ENCODE measurements at regions not wholly inside any gene's neighbourhood (a gene's known extent, or its start where the extent isn't known, plus 50 kb on each side); places are given as distances from the start of the nearest gene placed in this dataset.

DNA sequence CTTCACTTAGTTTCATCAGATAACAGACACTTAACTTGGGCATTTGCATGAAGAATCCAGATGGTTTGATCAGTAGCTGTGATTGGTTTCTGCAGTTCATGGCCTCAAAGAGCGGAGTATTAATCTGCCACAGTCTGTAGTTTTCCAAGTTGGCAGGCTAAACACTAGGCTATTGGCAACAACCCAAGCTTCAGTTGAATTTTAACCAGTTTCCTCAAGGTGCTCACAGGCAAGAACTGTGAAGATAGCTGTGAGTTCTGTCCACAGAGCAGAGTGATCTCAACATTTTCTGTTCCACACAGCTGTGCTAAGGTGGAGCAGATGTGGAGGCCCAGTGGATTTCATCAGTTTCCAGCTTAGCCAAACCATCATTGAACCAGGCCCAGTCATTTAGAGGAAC, 469.5 kb upstream of the LINC00305 start:
- Histone ChIP-seq H3K4me1 (ENCODE audit: control insufficient read depth in 2 of 3, insufficient read depth in 2 of 3, low read depth in 1 of 3, low read length in 3 of 3) (peaks cover 0 to 5% (median 0%) of the 10 kb centered on the region in 3 donors), H3K9ac (ENCODE audit: low read length in 3 of 3) (no peak overlapping the region), H3K4me3 (ENCODE audit: low read length in 3 of 3) (no peak overlapping the region), H3K36me3 (ENCODE audit: control insufficient read depth in 2 of 3, insufficient read depth in 3 of 3, low read length in 3 of 3) (no peaks in the 10 kb centered on the region), H3K27ac (ENCODE audit: low read depth in 2 of 2, low read length in 2 of 2) (no peak overlapping the region), H3K9me3 (ENCODE audit: control insufficient read depth in 2 of 3, insufficient read depth in 1 of 3, low read length in 3 of 3) (no peaks in the 10 kb centered on the region), H3K27me3 (ENCODE audit: control insufficient read depth, insufficient read depth, low read length) (no peaks in the 10 kb centered on the region)
- FAIRE-seq (no peak), DNase-seq (peak in 2 of 5 donors; percentile 2 to 30)
- intact Hi-C loops (cut with DNase I): no loop called here
- TF ChIP-seq, protein P1, sequence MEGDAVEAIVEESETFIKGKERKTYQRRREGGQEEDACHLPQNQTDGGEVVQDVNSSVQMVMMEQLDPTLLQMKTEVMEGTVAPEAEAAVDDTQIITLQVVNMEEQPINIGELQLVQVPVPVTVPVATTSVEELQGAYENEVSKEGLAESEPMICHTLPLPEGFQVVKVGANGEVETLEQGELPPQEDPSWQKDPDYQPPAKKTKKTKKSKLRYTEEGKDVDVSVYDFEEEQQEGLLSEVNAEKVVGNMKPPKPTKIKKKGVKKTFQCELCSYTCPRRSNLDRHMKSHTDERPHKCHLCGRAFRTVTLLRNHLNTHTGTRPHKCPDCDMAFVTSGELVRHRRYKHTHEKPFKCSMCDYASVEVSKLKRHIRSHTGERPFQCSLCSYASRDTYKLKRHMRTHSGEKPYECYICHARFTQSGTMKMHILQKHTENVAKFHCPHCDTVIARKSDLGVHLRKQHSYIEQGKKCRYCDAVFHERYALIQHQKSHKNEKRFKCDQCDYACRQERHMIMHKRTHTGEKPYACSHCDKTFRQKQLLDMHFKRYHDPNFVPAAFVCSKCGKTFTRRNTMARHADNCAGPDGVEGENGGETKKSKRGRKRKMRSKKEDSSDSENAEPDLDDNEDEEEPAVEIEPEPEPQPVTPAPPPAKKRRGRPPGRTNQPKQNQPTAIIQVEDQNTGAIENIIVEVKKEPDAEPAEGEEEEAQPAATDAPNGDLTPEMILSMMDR (IDR thresholded peaks at IDR 0.05; ENCODE audit: borderline replicate concordance, extremely low read depth, insufficient read depth): no peak

DNA sequence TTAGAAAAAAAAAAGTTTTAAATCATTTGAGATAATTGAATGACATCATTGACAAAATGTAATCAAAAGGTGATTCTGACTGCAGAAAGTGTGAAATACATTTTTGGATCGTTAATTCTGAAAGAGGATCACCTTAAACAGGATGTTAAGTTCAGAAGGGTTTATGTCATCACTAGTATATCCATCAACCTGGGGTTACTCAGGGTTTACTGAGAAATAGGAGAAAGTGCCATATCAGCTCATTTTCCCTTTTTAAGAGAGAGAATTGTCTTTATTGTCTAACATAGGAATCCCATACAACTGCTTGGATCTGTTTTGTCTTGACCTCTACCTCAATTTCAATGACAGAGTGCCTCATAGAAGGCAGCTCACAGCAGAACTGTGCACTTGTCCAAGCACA, 466.1 kb upstream of the LINC00305 start:
- Histone ChIP-seq H3K9me3 (ENCODE audit: control insufficient read depth in 2 of 3, insufficient read depth in 1 of 3, low read length in 3 of 3) (no peaks in the 10 kb centered on the region), H3K4me1 (ENCODE audit: control insufficient read depth in 2 of 3, insufficient read depth in 2 of 3, low read depth in 1 of 3, low read length in 3 of 3) (peaks cover 0 to 5% (median 0%) of the 10 kb centered on the region in 3 donors), H3K27ac (ENCODE audit: low read depth in 2 of 2, low read length in 2 of 2) (no peak overlapping the region), H3K4me3 (ENCODE audit: low read length in 3 of 3) (no peak overlapping the region), H3K27me3 (ENCODE audit: control insufficient read depth, insufficient read depth, low read length) (no peaks in the 10 kb centered on the region), H3K9ac (ENCODE audit: low read length in 3 of 3) (no peak overlapping the region), H3K36me3 (ENCODE audit: control insufficient read depth in 2 of 3, insufficient read depth in 3 of 3, low read length in 3 of 3) (no peaks in the 10 kb centered on the region)
- intact Hi-C loops (cut with DNase I): no loop called here
- TF ChIP-seq, protein P1 (IDR thresholded peaks at IDR 0.05; ENCODE audit: borderline replicate concordance, extremely low read depth, insufficient read depth): no peak
- DNase-seq: peak in 2 of 5 donors; percentile 15 to 36
- no peak for FAIRE-seq

DNA sequence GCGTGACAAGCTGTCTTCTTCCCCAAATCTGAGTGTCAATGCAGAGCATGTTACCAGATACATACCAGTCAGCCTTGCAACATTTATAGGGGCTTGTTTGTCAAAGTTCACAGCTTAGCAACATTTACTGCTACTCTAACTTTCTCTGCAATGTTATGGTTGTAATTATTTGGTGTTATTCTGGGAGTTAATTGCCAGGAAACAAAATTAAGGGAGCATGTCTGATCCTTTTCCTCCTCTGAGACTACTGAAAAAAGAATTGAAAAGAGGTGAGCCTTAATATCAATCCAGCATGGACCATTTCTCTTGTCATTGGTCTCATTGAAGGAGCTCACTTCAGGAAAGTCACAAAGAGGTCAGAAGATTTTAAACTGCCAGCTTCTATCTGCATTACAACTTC, 465.6 kb upstream of the LINC00305 start:
- no peak overlapping the region for H3K9ac ChIP-seq (ENCODE audit: low read length in 3 of 3)
- no peaks in the 10 kb centered on the region for H3K9me3 ChIP-seq (ENCODE audit: control insufficient read depth in 2 of 3, insufficient read depth in 1 of 3, low read length in 3 of 3)
- no peak overlapping the region for H3K27ac ChIP-seq (ENCODE audit: low read depth in 2 of 2, low read length in 2 of 2)
- no peak overlapping the region for H3K4me3 ChIP-seq (ENCODE audit: low read length in 3 of 3)
- H3K36me3 ChIP-seq (ENCODE audit: control insufficient read depth in 2 of 3, insufficient read depth in 3 of 3, low read length in 3 of 3): no peaks in the 10 kb centered on the region
- H3K27me3 ChIP-seq (ENCODE audit: control insufficient read depth, insufficient read depth, low read length): no peaks in the 10 kb centered on the region
- peaks cover 0 to 5% (median 0%) of the 10 kb centered on the region in 3 donors for H3K4me1 ChIP-seq (ENCODE audit: control insufficient read depth in 2 of 3, insufficient read depth in 2 of 3, low read depth in 1 of 3, low read length in 3 of 3)
- intact Hi-C loops (cut with DNase I): no loop called here
- peak in 2 of 5 donors; percentile 46 to 56 for DNase-seq
- TF ChIP-seq, protein P1 (IDR thresholded peaks at IDR 0.05; ENCODE audit: borderline replicate concordance, extremely low read depth, insufficient read depth): no peak
- no peak for FAIRE-seq

DNA sequence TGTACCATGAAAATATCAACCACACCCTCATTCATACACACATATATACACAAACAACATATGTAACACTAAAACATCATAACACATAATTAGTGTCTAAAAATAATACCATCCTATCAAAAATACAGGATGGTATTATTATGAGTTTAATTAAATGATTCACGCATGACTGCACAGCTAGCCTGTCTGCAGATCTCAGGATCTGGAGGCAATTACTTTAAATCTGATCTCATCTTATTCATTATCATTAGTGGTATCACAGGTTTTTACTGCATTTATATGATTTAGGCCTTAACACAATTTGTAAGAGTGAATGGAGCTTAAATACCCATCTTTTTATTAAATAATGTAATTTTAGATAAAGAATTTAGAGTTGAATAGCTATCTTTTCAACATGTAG, 443.4 kb upstream of the LINC00305 start:
- Histone ChIP-seq H3K4me1 (ENCODE audit: control insufficient read depth in 2 of 3, insufficient read depth in 2 of 3, low read depth in 1 of 3, low read length in 3 of 3) (no peaks in the 10 kb centered on the region), H3K9ac (ENCODE audit: low read length in 3 of 3) (no peak overlapping the region), H3K4me3 (ENCODE audit: low read length in 3 of 3) (no peak overlapping the region), H3K27me3 (ENCODE audit: control insufficient read depth, insufficient read depth, low read length) (no peaks in the 10 kb centered on the region), H3K36me3 (ENCODE audit: control insufficient read depth in 2 of 3, insufficient read depth in 3 of 3, low read length in 3 of 3) (no peaks in the 10 kb centered on the region), H3K27ac (ENCODE audit: low read depth in 2 of 2, low read length in 2 of 2) (no peak overlapping the region), H3K9me3 (ENCODE audit: control insufficient read depth in 2 of 3, insufficient read depth in 1 of 3, low read length in 3 of 3) (no peaks in the 10 kb centered on the region)
- intact Hi-C loops (cut with DNase I): no loop called here
- FAIRE-seq (no peak), DNase-seq (no peak)
- TF ChIP-seq, protein P1 (IDR thresholded peaks at IDR 0.05; ENCODE audit: borderline replicate concordance, extremely low read depth, insufficient read depth): no peak

All from kidney (tissue), 13 donors.